HCT116 (cell line): ENCODE measurements at regions not wholly inside any gene's neighbourhood (a gene's known extent, or its start where the extent isn't known, plus 50 kb on each side); places are given as distances from the start of the nearest gene placed in this dataset.

Experiments used
- ATAC-seq: fragments of 200-7000 bp; cut with Tn5 transposase; 2 replicates; pipeline ENCODE4 v1.9.1; 2020; ENCODE audit warnings: mild to moderate bottlenecking, moderate library complexity
- BruUV-seq: library from RNA; stranded (reverse); fragments of 400-500 nt; replicated peaks from 2 replicates; lab custom pipeline; 2021; lab: Mats Ljungman, UMichigan
- CTCF ChIA-PET: fragments of 300-600 bp; sonication (Branson Sonifier 250); formaldehyde crosslinking; loops from one replicate; lab custom pipeline; 2021; ENCODE audit warnings: antibody characterized with exemption; lab: Charles Lee
- POLR2A ChIA-PET: fragments of 300-600, 350-600 bp; sonication (Branson Sonifier 250); formaldehyde crosslinking; loops from one replicate; lab custom pipeline; 2021; ENCODE audit warnings: antibody characterized with exemption; lab: Charles Lee
- RAD21 ChIA-PET, 2 experiments: fragments of 300-600 bp; sonication (Branson Sonifier 250); formaldehyde crosslinking; loops; one replicate each; lab custom pipeline; 2023; ENCODE audit warnings: low total read pairs in 2 of 2; ENCODE audit not compliant: uncharacterized antibody in 2 of 2, unreplicated experiment in 2 of 2, low non-redundant PET in 1 of 2; lab: Charles Lee
- DNase-seq: peaks from one replicate; pipeline ENCODE4 v3.0.0-alpha.2; 2010; ENCODE audit warnings: low read depth, low spot score
- H2AFZ ChIP-seq: fragments of 200-600 bp; shearing (Covaris generic), sonication (generic); 2 replicates; pipeline ENCODE4 v1.6.1; 2017; ENCODE audit warnings: low read depth, mixed run types, mixed read lengths, antibody characterized with exemption, low read length; ENCODE audit not compliant: poor library complexity, severe bottlenecking
- H3K27ac ChIP-seq: 2 replicates; pipeline ENCODE4 v1.5.1; 2012; ENCODE audit warnings: low read depth, low read length
- H3K27me3 ChIP-seq: fragments of 200-600 bp; sonication (generic); 2 replicates; pipeline ENCODE4 v1.6.1; 2016; ENCODE audit warnings: mixed run types, low read length, mixed read lengths; ENCODE audit not compliant: insufficient read depth
- H3K36me3 ChIP-seq, 2 experiments: fragments of 200-500 bp in 1 of 2; fragments of 200-600 bp in 1 of 2; sonication (Bioruptor generic) in 1 of 2; sonication (generic) in 1 of 2; 2 replicates each; pipeline versions ENCODE4 v1.5.1 to v1.6.1; 2014 to 2016; ENCODE audit warnings: low read length in 2 of 2, inconsistent platforms in 1 of 2, mixed read lengths in 1 of 2, mixed run types in 1 of 2; ENCODE audit not compliant: insufficient read depth in 2 of 2, control insufficient read depth in 1 of 2
- H3K4me1 ChIP-seq, 2 experiments: fragments of 200-600 bp in 1 of 2; sonication (generic) in 1 of 2; 2 replicates each; pipeline versions ENCODE4 v1.5.1 to v1.6.1; 2012 to 2017; ENCODE audit warnings: low read length in 2 of 2, inconsistent platforms in 1 of 2, mild to moderate bottlenecking in 1 of 2, mixed read lengths in 1 of 2, mixed run types in 1 of 2, moderate library complexity in 1 of 2; ENCODE audit not compliant: insufficient read depth in 2 of 2, control insufficient read depth in 1 of 2
- H3K4me2 ChIP-seq: fragments of 200-600 bp; sonication (generic); 2 replicates; pipeline ENCODE4 v1.6.1; 2017; ENCODE audit warnings: mixed run types, low read length, mixed read lengths
- H3K4me3 ChIP-seq, 2 experiments: fragments of 200-600 bp in 1 of 2; sonication (generic) in 1 of 2; replicated peaks in 1 of 2; 2 replicates each; pipeline ENCODE4 v1.5.1; 2011 to 2016; ENCODE audit warnings: low read length in 2 of 2, control low read depth in 1 of 2, low read depth in 1 of 2, mild to moderate bottlenecking in 1 of 2, mixed read lengths in 1 of 2, mixed run types in 1 of 2
- H3K79me2 ChIP-seq: fragments of 200-600 bp; sonication (generic); 2 replicates; pipeline ENCODE4 v1.6.1; 2017; ENCODE audit warnings: mild to moderate bottlenecking, mixed run types, low read length, moderate library complexity, mixed read lengths; ENCODE audit not compliant: insufficient read depth
- H3K9ac ChIP-seq: fragments of 200-600 bp; sonication (generic); 2 replicates; pipeline ENCODE4 v1.6.1; 2016; ENCODE audit warnings: low read length, mixed read lengths
- H3K9me2 ChIP-seq: fragments of 200-600 bp; sonication (generic), shearing (Covaris generic); 2 replicates; pipeline ENCODE4 v1.6.1; 2017; ENCODE audit warnings: mixed run types, mild to moderate bottlenecking, moderate library complexity; ENCODE audit not compliant: insufficient read depth
- H3K9me3 ChIP-seq, 2 experiments: fragments of 200-500 bp in 1 of 2; fragments of 200-600 bp in 1 of 2; sonication (Bioruptor generic) in 1 of 2; sonication (generic) in 1 of 2; 2 replicates each; pipeline ENCODE4 v1.6.1; 2014 to 2017; ENCODE audit warnings: low read length in 2 of 2, mixed read lengths in 2 of 2, inconsistent platforms in 1 of 2, low read depth in 1 of 2, mild to moderate bottlenecking in 1 of 2, mixed run types in 1 of 2, moderate library complexity in 1 of 2; ENCODE audit not compliant: control insufficient read depth in 1 of 2, insufficient read depth in 1 of 2
- H4K20me1 ChIP-seq: fragments of 200-600 bp; sonication (generic), shearing (Covaris generic); 2 replicates; pipeline ENCODE4 v1.6.1; 2017; ENCODE audit warnings: mixed run types, mild to moderate bottlenecking, moderate library complexity; ENCODE audit not compliant: insufficient read depth
- ATF3 ChIP-seq: IDR thresholded peaks from 2 replicates; pipeline ENCODE4 v1.6.1; 2012
- CEBPB ChIP-seq: IDR thresholded peaks from 2 replicates; pipeline ENCODE4 v1.6.1; 2012; ENCODE audit warnings: low read depth
- EGR1 ChIP-seq: IDR thresholded peaks from 2 replicates; pipeline ENCODE4 v1.6.1; 2012; ENCODE audit warnings: low read depth
- ELF1 ChIP-seq: IDR thresholded peaks from 2 replicates; pipeline ENCODE4 v1.6.1; 2012; ENCODE audit warnings: low read depth, borderline replicate concordance
- EZH2 ChIP-seq: fragments of 200-600 bp; sonication (generic); IDR thresholded peaks from 2 replicates; pipeline ENCODE4 v1.6.1; 2017; ENCODE audit warnings: antibody characterized with exemption, mixed run types
- FOSL1 ChIP-seq: IDR thresholded peaks from 2 replicates; pipeline ENCODE4 v1.6.1; 2012; ENCODE audit warnings: low read depth
- SIN3A ChIP-seq: IDR thresholded peaks from 2 replicates; pipeline ENCODE4 v1.6.1; 2012; ENCODE audit warnings: low read depth
- TCF7L2 ChIP-seq: IDR thresholded peaks from 2 replicates; pipeline ENCODE4 v1.7.0; 2011; ENCODE audit warnings: borderline replicate concordance, inconsistent platforms; ENCODE audit not compliant: insufficient read depth, insufficient read length; ENCODE audit errors: extremely low read depth
- ZFX ChIP-seq: fragments of 450-650 bp; IDR thresholded peaks from 2 replicates; pipeline ENCODE4 v1.6.1; 2017
- intact Hi-C: fragments of 100-400 bp; cut with micrococcal nuclease; formaldehyde crosslinking; loops from 2 replicates; pipeline ENCODE4 v1.10.0; 2022

DNA sequence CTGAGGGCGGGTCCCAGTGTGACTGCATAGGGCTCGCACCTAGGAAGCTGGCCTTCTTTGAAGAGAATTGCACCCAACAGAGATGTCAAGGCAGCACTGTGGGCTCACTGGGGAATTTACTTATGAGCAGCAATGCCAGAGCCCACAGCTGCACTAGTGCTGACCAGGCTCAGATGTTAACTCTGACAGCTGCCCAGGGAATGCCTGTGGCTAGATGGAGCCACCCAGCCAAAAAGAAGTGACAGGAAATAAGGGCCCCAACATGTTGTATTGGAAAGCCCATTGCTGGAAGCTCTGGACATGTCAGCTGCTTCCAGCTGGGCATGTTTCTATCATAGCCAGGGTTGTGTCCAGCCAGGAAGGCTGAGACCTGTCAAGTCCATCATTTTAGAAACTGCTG is 90.9 kb upstream of the ZNF280D start:
- DNase-seq (no peak), ATAC-seq (no peak)
- CTCF ChIA-PET = interaction anchor here (0.6 to 3.7 kb wide), 5 partner anchors 45 to 703 kb away, joined by 3 to 18 read pairs (median 3); no protein-coding TSS in a partner anchor
- Histone ChIP-seq H4K20me1 (no peaks in the 10 kb centered on the region), H3K9me3 (no peaks in the 10 kb centered on the region), H3K4me2 (peak overlapping the region; percentile 32), H3K79me2 (no peaks in the 10 kb centered on the region), H3K9me2 (no peaks in the 10 kb centered on the region), H2AFZ (peak overlapping the region; percentile 38), H3K27me3 (no peaks in the 10 kb centered on the region), H3K4me1 (peaks cover 5 to 15% of the 10 kb centered on the region in 2 experiments; a peak in 3 of 4 replicates), H3K9ac (no peak overlapping the region), H3K4me3 (no peak overlapping the region), H3K27ac (no peak overlapping the region), H3K36me3 (no peaks in the 10 kb centered on the region)
- BruUV-seq = no TSS peak
- intact Hi-C loops = loop anchor here (5.0 kb wide), 2 partner anchors 313 to 703 kb away; no protein-coding TSS in a partner anchor
- no peak for TF ChIP-seq TCF7L2
- no peak for TF ChIP-seq EZH2
- TF ChIP-seq CEBPB = no peak
- TF ChIP-seq SIN3A = no peak
- TF ChIP-seq EGR1 = no peak
- no peak for TF ChIP-seq ELF1
- no peak for TF ChIP-seq ZFX
- no peak for TF ChIP-seq ATF3
- no peak for TF ChIP-seq FOSL1
- RAD21 ChIA-PET = interaction anchor here in 1 of 2 experiments (0.7 kb wide), 1 partner anchor 515 kb away, joined by 5 read pairs; no protein-coding TSS in a partner anchor
- POLR2A ChIA-PET = no interaction called here
